Vagina (tissue), 2 donors: ENCODE measurements at regions not wholly inside any gene's neighbourhood (a gene's known extent, or its start where the extent isn't known, plus 50 kb on each side); places are given as distances from the start of the nearest gene placed in this dataset.
"Not testable (repeated sequence)": the region's sequence is repeated elsewhere in the genome, so short reads cannot be mapped to it uniquely, and the experiment has no call there.

Experiments used
- DNase-seq, 2 donors: peaks; one replicate each; pipeline ENCODE4 v3.0.0-alpha.2; 2017; ENCODE audit errors: extremely low spot score in 2 of 2
- H3K27ac ChIP-seq: fragments of 200-600 bp; sonication (generic); one replicate; pipeline ENCODE4 v1.5.1; 2019
- H3K27me3 ChIP-seq: fragments of 200-600 bp; sonication (generic); one replicate; pipeline ENCODE4 v1.5.1; 2019
- H3K36me3 ChIP-seq, 2 donors: fragments of 200-600 bp; sonication (generic); one replicate each; pipeline ENCODE4 v1.5.1; 2017 to 2019
- H3K4me1 ChIP-seq: fragments of 200-600 bp; sonication (generic); one replicate; pipeline ENCODE4 v1.5.1; 2019
- H3K4me3 ChIP-seq, 2 donors: fragments of 200-600 bp; sonication (generic); 1 replicate in 1 of 2; 2 replicates in 1 of 2; pipeline ENCODE4 v1.5.1; 2016 to 2019
- H3K9me3 ChIP-seq: fragments of 200-600 bp; sonication (generic); one replicate; pipeline ENCODE4 v1.5.1; 2019
- POLR2A ChIP-seq, 2 donors: fragments of 450-650 bp; IDR thresholded peaks; one replicate each; pipeline ENCODE4 v1.6.1; 2017; ENCODE audit warnings: antibody characterized with exemption in 2 of 2, mild to moderate bottlenecking in 2 of 2, moderate library complexity in 2 of 2
- POLR2AphosphoS5 ChIP-seq, 2 donors: sonication (generic); formaldehyde crosslinking; IDR thresholded peaks; one replicate each; pipeline ENCODE4 v1.9.0; 2017; ENCODE audit warnings: antibody characterized with exemption in 2 of 2, mild to moderate bottlenecking in 2 of 2, low read depth in 1 of 2; ENCODE audit not compliant: insufficient read depth in 1 of 2
- intact Hi-C: fragments of 100-400 bp; cut with DNase I; formaldehyde crosslinking; loops from one replicate; pipeline ENCODE4 v1.15.1; 2023
- TF ChIP-seq, protein P1 (sequence below), 3 experiments: fragments of 450-650 bp in 2 of 3; fragments of 200-600 bp in 1 of 3; sonication (generic) in 1 of 3; IDR thresholded peaks; one replicate each; pipeline ENCODE4 v1.5.1; 2017 to 2019; ENCODE audit warnings: antibody characterized with exemption in 3 of 3, mild to moderate bottlenecking in 2 of 3, moderate library complexity in 2 of 3

DNA sequence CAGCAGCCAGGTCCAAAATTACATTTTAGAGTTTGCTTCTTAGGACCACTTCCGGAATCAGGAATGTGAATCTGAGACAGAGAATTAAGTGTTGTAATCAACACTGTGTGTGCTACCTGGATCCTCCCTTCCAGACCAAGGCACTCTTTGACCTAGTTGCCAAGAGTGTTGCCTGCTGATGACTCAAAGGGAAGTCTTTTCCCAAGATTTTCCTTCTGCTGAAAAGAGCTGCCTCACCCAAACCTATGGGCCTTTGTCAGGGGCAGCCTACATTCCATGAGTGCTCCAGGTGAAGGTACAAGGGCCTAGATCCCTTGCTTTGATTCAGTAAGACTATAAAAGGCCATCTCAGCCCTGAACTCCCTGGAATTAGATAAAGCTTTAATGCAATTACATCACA, 712.5 kb upstream of the ANKRD30A start:
- TF ChIP-seq POLR2A (IDR thresholded peaks at IDR 0.05) (no peak), POLR2AphosphoS5 (IDR thresholded peaks at IDR 0.05; ENCODE audit: insufficient read depth in 1 of 2, low read depth in 1 of 2) (no peak)
- TF ChIP-seq, protein P1, sequence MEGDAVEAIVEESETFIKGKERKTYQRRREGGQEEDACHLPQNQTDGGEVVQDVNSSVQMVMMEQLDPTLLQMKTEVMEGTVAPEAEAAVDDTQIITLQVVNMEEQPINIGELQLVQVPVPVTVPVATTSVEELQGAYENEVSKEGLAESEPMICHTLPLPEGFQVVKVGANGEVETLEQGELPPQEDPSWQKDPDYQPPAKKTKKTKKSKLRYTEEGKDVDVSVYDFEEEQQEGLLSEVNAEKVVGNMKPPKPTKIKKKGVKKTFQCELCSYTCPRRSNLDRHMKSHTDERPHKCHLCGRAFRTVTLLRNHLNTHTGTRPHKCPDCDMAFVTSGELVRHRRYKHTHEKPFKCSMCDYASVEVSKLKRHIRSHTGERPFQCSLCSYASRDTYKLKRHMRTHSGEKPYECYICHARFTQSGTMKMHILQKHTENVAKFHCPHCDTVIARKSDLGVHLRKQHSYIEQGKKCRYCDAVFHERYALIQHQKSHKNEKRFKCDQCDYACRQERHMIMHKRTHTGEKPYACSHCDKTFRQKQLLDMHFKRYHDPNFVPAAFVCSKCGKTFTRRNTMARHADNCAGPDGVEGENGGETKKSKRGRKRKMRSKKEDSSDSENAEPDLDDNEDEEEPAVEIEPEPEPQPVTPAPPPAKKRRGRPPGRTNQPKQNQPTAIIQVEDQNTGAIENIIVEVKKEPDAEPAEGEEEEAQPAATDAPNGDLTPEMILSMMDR (IDR thresholded peaks at IDR 0.05) = no peak
- Histone ChIP-seq H3K27me3 (no peaks in the 10 kb centered on the region), H3K27ac (no peak overlapping the region), H3K4me1 (no peaks in the 10 kb centered on the region), H3K9me3 (no peaks in the 10 kb centered on the region), H3K4me3 (no peak overlapping the region), H3K36me3 (no peaks in the 10 kb centered on the region)
- intact Hi-C loops = no loop called here
- DNase-seq = no peak

DNA sequence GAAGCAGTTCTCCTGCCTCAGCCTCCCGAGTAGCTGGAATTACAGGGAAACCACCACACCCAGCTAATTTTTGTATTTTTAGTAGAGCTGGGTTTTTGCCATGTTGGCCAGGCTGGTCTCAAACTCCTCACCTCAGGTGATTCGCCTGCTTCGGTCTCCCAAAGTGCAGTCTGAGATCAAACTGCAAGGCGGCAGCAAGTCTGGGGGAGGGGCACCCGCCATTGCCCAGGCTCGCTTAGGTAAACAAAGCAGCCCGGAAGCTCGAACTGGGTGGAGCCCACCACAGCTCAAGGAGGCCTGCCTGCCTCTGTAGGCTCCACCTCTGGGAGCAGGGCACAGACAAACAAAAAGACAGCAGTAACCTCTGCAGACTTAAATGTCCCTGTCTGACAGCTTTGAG, 725.2 kb upstream of the ANKRD30A start:
- H3K9me3 ChIP-seq, H3K27ac ChIP-seq, intact Hi-C loops, H3K4me3 ChIP-seq, H3K27me3 ChIP-seq, DNase-seq, H3K36me3 ChIP-seq, H3K4me1 ChIP-seq: not testable (repeated sequence)

DNA sequence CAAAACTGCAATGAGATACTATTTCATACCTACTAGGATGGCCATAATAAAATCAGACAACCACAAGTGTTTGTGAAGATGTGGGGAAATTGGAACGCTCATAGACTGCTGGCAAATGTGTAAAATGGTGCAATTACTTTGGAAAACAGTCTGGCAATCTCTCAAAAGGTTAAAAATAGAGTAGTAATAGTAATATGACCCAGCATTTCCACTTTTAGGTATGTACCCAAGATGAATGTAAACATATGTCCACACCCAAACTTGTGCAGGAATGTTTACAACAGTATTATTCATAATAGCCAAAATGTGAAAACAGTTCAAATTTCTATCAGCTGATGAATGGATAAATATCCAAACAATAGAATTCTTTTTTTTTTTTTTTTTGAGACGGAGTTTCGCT, 731.6 kb upstream of the ANKRD30A start:
- H3K27me3 ChIP-seq = no peaks in the 10 kb centered on the region
- H3K4me1 ChIP-seq = no peaks in the 10 kb centered on the region
- no peaks in the 10 kb centered on the region for H3K36me3 ChIP-seq
- intact Hi-C loops = no loop called here
- no peak overlapping the region for H3K27ac ChIP-seq
- H3K4me3 ChIP-seq = no peak overlapping the region
- no peak for TF ChIP-seq POLR2AphosphoS5 (IDR thresholded peaks at IDR 0.05; ENCODE audit: insufficient read depth in 1 of 2, low read depth in 1 of 2)
- TF ChIP-seq, protein P1 (IDR thresholded peaks at IDR 0.05) = no peak
- no peak for TF ChIP-seq POLR2A (IDR thresholded peaks at IDR 0.05)
- no peak for DNase-seq
- H3K9me3 ChIP-seq = no peaks in the 10 kb centered on the region

DNA sequence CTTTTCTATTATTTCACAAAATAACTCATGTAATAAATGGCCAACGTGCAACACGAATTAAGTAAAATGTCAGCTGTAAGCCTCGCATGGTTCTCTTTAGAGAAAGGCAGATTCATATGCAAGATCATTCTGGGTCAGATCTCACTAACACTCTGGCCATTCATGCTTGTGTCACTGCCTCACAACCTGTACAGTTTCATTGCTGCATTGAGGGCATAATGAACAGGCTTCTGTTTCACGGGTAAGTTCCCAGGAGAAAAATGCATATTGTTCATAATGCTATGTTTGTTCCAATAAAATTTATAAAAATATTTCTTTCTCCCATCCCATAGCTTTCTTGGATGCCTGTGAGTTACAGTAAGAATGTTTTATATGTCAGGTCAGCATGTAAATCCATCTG, 734.0 kb upstream of the ANKRD30A start:
- Histone ChIP-seq H3K27me3 (no peaks in the 10 kb centered on the region), H3K4me1 (no peaks in the 10 kb centered on the region), H3K9me3 (no peaks in the 10 kb centered on the region), H3K27ac (no peak overlapping the region), H3K4me3 (no peak overlapping the region), H3K36me3 (no peaks in the 10 kb centered on the region)
- intact Hi-C loops = no loop called here
- no peak for DNase-seq
- no peak for TF ChIP-seq POLR2AphosphoS5 (IDR thresholded peaks at IDR 0.05; ENCODE audit: insufficient read depth in 1 of 2, low read depth in 1 of 2)
- TF ChIP-seq, protein P1 (IDR thresholded peaks at IDR 0.05) = no peak
- no peak for TF ChIP-seq POLR2A (IDR thresholded peaks at IDR 0.05)

DNA sequence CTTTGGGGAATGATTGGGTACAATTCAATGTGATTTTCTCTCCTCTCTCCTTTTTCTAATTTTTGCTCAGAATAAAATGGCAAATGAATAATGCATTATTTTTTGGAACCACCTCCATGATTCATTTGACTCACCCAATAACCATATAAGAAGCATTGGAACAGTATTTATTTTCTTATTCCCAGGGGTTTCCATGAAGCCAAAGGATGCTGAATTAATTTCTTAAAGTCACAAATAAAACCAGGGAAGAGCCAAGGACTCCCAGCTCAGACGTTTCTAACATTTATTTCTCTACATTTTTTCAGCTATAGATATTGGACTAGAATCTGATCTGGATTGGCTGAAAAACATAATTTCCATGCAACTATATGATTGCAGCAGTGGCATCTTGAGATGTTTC, 735.2 kb upstream of the ANKRD30A start:
- TF ChIP-seq, protein P1 (IDR thresholded peaks at IDR 0.05) = no peak
- TF ChIP-seq POLR2AphosphoS5 (IDR thresholded peaks at IDR 0.05; ENCODE audit: insufficient read depth in 1 of 2, low read depth in 1 of 2) (no peak), POLR2A (IDR thresholded peaks at IDR 0.05) (no peak)
- no peaks in the 10 kb centered on the region for H3K27me3 ChIP-seq
- no peaks in the 10 kb centered on the region for H3K36me3 ChIP-seq
- DNase-seq = no peak
- intact Hi-C loops = no loop called here
- no peaks in the 10 kb centered on the region for H3K4me1 ChIP-seq
- H3K27ac ChIP-seq = no peak overlapping the region
- no peak overlapping the region for H3K4me3 ChIP-seq
- no peaks in the 10 kb centered on the region for H3K9me3 ChIP-seq

DNA sequence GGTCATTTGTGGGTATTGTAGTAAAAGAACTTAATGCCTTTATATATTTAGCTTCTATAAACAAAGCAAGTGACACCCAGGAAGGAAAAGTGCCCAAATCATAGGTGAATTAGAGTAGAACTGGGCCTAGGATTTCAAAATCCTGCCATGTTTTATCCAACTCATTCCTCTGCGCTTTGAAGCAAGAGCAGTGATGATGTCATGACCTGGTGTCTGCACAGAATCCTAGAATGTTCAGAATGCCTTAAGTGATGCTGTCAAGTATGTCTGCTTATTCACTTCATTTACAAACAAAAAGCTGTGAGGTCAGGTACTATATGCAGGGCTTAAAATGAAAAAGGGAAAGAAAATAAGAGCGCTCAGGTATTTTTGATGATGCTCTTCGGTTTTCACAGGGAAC, 737.2 kb upstream of the ANKRD30A start:
- DNase-seq = no peak
- H3K36me3 ChIP-seq = no peaks in the 10 kb centered on the region
- TF ChIP-seq POLR2AphosphoS5 (IDR thresholded peaks at IDR 0.05; ENCODE audit: insufficient read depth in 1 of 2, low read depth in 1 of 2) (no peak), POLR2A (IDR thresholded peaks at IDR 0.05) (no peak)
- TF ChIP-seq, protein P1 (IDR thresholded peaks at IDR 0.05) = no peak
- H3K27me3 ChIP-seq = no peaks in the 10 kb centered on the region
- H3K9me3 ChIP-seq = no peaks in the 10 kb centered on the region
- no peak overlapping the region for H3K4me3 ChIP-seq
- no peaks in the 10 kb centered on the region for H3K4me1 ChIP-seq
- H3K27ac ChIP-seq = no peak overlapping the region
- intact Hi-C loops = no loop called here
